ENCODE measurements at regions not wholly inside any gene's neighbourhood (a gene's known extent, or its start where the extent isn't known, plus 50 kb on each side); places are given as distances from the start of the nearest gene placed in this dataset.

DNA sequence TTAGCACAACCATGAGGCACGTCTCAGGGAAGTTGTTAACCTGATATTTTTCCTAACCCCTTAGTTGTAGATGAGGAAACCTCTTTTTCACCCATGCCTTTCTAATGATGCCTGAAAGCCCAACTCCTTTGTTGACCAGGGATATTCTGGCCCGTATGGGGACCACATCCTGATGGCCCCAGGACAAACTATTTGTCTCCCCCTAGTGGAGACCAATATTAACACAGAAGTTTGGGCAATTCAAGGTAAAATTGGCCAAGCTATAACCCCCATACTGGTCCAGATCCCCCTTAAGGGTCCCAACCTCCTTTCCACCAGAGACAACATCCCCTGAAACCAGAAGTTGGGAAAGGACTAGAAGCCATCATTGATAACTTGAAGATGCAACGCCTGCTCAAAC is 893.3 kb downstream of the SORCS1 start:
- H2BK12ac ChIP-seq (ENCODE audit: low read depth, low read length) = no peak overlapping the region
- WGBS, 2 experiments (ENCODE audit: extremely low coverage in 1 of 2, insufficient coverage in 1 of 2, insufficient read length in 1 of 2, insufficient replicate concordance in 2 of 2, low coverage in 1 of 2, low lambda C conversion rate in 2 of 2, missing lambda C conversion rate in 1 of 2) = 90% methylated on average over 3 of the region's 3 CpGs; no CpG with 5 or more reads in 1 of the 2 experiments
- H4K5ac ChIP-seq (ENCODE audit: insufficient read length, low read depth, low read length) = no peak overlapping the region
- DNase-seq (ENCODE audit: low read depth in 1 of 2, low spot score in 2 of 2) (no peak), FAIRE-seq (no peak)
- H3K9me3 ChIP-seq (ENCODE audit: insufficient read depth in 2 of 2, low read depth in 1 of 2, low read length in 1 of 2) = no peaks in the 10 kb centered on the region
- H4K20me1 ChIP-seq (replicated peaks in 1 of 2; ENCODE audit: control insufficient read depth in 1 of 2, insufficient read depth in 2 of 2, low read length in 2 of 2) = no peaks in the 10 kb centered on the region
- no peak overlapping the region for H3K18ac ChIP-seq (ENCODE audit: extremely low read depth, low read length)
- H2BK20ac ChIP-seq (ENCODE audit: low read length) = no peak overlapping the region
- no peak overlapping the region for H3K56ac ChIP-seq (replicated peaks; ENCODE audit: insufficient read length, low read depth, low read length)
- no peaks in the 10 kb centered on the region for H3K27me3 ChIP-seq (replicated peaks in 1 of 4; ENCODE audit: control insufficient read depth in 3 of 4, extremely low read depth in 1 of 4, insufficient read depth in 3 of 4, low read length in 3 of 4)
- H3K27ac ChIP-seq (ENCODE audit: low read depth, low read length) = no peak overlapping the region
- no peak overlapping the region for H2BK120ac ChIP-seq (replicated peaks; ENCODE audit: low read depth, low read length)
- H2BK5ac ChIP-seq (ENCODE audit: low read depth, low read length) = no peak overlapping the region
- no peak overlapping the region for H3K23ac ChIP-seq (ENCODE audit: insufficient read length)
- TF ChIP-seq HDAC2 (IDR thresholded peaks at IDR 0.05; ENCODE audit: borderline replicate concordance in 1 of 2, low read depth in 2 of 2, low read length in 2 of 2) = no peak
- TF ChIP-seq RFX5 (IDR thresholded peaks at IDR 0.05; ENCODE audit: borderline replicate concordance, low read depth, low read length) = no peak
- TF ChIP-seq, protein P1, sequence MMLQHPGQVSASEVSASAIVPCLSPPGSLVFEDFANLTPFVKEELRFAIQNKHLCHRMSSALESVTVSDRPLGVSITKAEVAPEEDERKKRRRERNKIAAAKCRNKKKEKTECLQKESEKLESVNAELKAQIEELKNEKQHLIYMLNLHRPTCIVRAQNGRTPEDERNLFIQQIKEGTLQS (IDR thresholded peaks at IDR 0.05; ENCODE audit: insufficient read depth, low read depth, low read length) = no peak
- TF ChIP-seq TAF7 (optimal IDR thresholded peaks at IDR 0.05; ENCODE audit: borderline replicate concordance, low read depth, low read length) = no peak
- TF ChIP-seq, protein P2, sequence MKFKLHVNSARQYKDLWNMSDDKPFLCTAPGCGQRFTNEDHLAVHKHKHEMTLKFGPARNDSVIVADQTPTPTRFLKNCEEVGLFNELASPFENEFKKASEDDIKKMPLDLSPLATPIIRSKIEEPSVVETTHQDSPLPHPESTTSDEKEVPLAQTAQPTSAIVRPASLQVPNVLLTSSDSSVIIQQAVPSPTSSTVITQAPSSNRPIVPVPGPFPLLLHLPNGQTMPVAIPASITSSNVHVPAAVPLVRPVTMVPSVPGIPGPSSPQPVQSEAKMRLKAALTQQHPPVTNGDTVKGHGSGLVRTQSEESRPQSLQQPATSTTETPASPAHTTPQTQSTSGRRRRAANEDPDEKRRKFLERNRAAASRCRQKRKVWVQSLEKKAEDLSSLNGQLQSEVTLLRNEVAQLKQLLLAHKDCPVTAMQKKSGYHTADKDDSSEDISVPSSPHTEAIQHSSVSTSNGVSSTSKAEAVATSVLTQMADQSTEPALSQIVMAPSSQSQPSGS (IDR thresholded peaks at IDR 0.05; ENCODE audit: low read length) = no peak
- TF ChIP-seq NANOG (IDR thresholded peaks at IDR 0.05; ENCODE audit: insufficient read depth, low read depth, low read length, poor library complexity, severe bottlenecking) = no peak
- H4K91ac ChIP-seq (replicated peaks; ENCODE audit: insufficient read length, low read length) = no peak overlapping the region
- H2AK5ac ChIP-seq (ENCODE audit: low read depth, low read length) = no peak overlapping the region
- no peaks in the 10 kb centered on the region for H3K23me2 ChIP-seq (ENCODE audit: low read depth, low read length)
- H3K4me1 ChIP-seq (replicated peaks in 1 of 4; ENCODE audit: control insufficient read depth in 3 of 4, insufficient read depth in 4 of 4, low read length in 3 of 4) = no peaks in the 10 kb centered on the region
- H4K8ac ChIP-seq (ENCODE audit: extremely low read depth, insufficient read depth, low read length) = no peak overlapping the region
- H3K9ac ChIP-seq (replicated peaks in 1 of 4; ENCODE audit: extremely low read depth in 1 of 4, low read depth in 3 of 4, low read length in 3 of 4) = no peak overlapping the region
- H3K36me3 ChIP-seq (ENCODE audit: control insufficient read depth in 2 of 4, insufficient read depth in 4 of 4, low read length in 3 of 4) = no peaks in the 10 kb centered on the region
- no peak overlapping the region for H3K4me2 ChIP-seq (ENCODE audit: insufficient read depth in 1 of 2, low read depth in 2 of 2, low read length in 2 of 2)
- no peak overlapping the region for H2AFZ ChIP-seq (ENCODE audit: low read length)
- H3K14ac ChIP-seq (ENCODE audit: insufficient read length) = no peak overlapping the region
- CTCF ChIA-PET (ENCODE audit: partially characterized antibody) = no interaction called here
- H2BK15ac ChIP-seq (ENCODE audit: low read length) = no peak overlapping the region
- POLR2A ChIA-PET (ENCODE audit: partially characterized antibody) = no interaction called here
- H3K79me1 ChIP-seq (ENCODE audit: low read depth, low read length) = no peaks in the 10 kb centered on the region
- H3K4me3 ChIP-seq (ENCODE audit: extremely low read depth in 1 of 4, insufficient read depth in 2 of 4, low read depth in 3 of 4, low read length in 4 of 4) = no peak overlapping the region
- no peaks in the 10 kb centered on the region for H3K79me2 ChIP-seq (ENCODE audit: control insufficient read depth in 1 of 2, insufficient read depth in 2 of 2, low read length in 2 of 2)
- H3K4ac ChIP-seq (replicated peaks; ENCODE audit: insufficient read length, low read depth, low read length) = no peak overlapping the region
